ENCODE measurements at regions not wholly inside any gene's neighbourhood (a gene's known extent, or its start where the extent isn't known, plus 50 kb on each side); places are given as distances from the start of the nearest gene placed in this dataset.

DNA sequence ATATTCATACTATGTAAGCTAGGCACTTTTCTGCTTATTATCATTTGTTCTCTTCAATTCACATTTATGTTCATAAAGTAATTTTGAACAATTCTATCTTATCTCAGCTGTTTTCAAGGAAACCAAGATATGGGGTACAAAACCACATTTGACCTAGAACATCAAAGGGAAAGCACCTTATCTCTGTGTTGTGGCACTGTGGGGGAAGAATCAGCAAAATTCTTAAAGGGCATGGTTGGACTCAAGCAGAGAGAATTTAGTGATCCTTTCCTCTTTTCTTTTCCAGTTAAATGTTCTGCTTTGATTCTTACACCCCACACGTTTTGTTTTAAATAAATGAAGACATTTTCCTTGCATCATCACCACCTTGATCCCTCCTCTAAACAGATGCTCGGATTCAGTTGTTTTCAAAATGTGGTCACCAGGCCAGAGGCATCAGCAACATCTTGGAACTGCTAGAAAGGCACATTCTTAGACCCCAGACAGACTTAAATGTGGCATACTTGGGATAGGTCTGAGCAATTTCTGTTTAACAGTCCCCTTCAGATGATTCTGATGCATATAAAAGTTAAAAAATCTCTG, 128.4 kb upstream of the TP63 start:
- intact Hi-C loops (cut with DNase I): no loop called here
- Histone ChIP-seq H3K27me3 (replicated peaks; ENCODE audit: insufficient read depth) (no peaks in the 10 kb centered on the region), H3K4me1 (replicated peaks) (no peaks in the 10 kb centered on the region), H3K27ac (no peak overlapping the region), H3K36me3 (no peaks in the 10 kb centered on the region), H3K9me3 (no peaks in the 10 kb centered on the region), H3K4me3 (no peak overlapping the region)
- 80% methylated on average over 2 of the region's 2 CpGs for WGBS
- TF ChIP-seq, protein P1, sequence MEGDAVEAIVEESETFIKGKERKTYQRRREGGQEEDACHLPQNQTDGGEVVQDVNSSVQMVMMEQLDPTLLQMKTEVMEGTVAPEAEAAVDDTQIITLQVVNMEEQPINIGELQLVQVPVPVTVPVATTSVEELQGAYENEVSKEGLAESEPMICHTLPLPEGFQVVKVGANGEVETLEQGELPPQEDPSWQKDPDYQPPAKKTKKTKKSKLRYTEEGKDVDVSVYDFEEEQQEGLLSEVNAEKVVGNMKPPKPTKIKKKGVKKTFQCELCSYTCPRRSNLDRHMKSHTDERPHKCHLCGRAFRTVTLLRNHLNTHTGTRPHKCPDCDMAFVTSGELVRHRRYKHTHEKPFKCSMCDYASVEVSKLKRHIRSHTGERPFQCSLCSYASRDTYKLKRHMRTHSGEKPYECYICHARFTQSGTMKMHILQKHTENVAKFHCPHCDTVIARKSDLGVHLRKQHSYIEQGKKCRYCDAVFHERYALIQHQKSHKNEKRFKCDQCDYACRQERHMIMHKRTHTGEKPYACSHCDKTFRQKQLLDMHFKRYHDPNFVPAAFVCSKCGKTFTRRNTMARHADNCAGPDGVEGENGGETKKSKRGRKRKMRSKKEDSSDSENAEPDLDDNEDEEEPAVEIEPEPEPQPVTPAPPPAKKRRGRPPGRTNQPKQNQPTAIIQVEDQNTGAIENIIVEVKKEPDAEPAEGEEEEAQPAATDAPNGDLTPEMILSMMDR (IDR thresholded peaks at IDR 0.05): no peak
- no peak for TF ChIP-seq POLR2AphosphoS5 (IDR thresholded peaks at IDR 0.05)
- no peak for TF ChIP-seq POLR2A (IDR thresholded peaks at IDR 0.05)
- no peak for DNase-seq (ENCODE audit: low spot score)

DNA sequence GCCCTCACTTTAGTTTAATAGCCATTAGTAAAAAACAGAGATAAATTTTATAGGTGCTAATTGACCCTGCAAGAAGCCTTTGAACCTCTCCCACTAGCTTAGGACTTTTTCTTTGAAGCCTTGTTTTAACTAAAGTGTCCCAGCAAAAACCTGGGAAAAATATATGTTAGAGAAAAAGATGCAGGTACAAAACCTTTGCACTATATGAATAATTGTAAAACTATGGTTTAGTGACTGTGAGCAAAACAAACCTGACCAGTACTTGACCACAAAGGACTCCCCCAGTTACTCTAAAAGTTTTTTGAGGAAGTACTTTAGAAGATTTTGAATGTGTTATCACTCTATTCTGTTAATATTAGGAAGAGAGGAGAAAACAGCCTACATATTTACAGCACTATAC, 123.3 kb upstream of the TP63 start:
- no peak for DNase-seq (ENCODE audit: low spot score)
- Histone ChIP-seq H3K27me3 (replicated peaks; ENCODE audit: insufficient read depth) (no peaks in the 10 kb centered on the region), H3K27ac (no peak overlapping the region), H3K4me3 (no peak overlapping the region), H3K4me1 (replicated peaks) (no peaks in the 10 kb centered on the region), H3K36me3 (no peaks in the 10 kb centered on the region), H3K9me3 (no peaks in the 10 kb centered on the region)
- intact Hi-C loops (cut with DNase I): no loop called here
- TF ChIP-seq POLR2A (IDR thresholded peaks at IDR 0.05): no peak
- TF ChIP-seq, protein P1 (IDR thresholded peaks at IDR 0.05): no peak
- TF ChIP-seq POLR2AphosphoS5 (IDR thresholded peaks at IDR 0.05): no peak

DNA sequence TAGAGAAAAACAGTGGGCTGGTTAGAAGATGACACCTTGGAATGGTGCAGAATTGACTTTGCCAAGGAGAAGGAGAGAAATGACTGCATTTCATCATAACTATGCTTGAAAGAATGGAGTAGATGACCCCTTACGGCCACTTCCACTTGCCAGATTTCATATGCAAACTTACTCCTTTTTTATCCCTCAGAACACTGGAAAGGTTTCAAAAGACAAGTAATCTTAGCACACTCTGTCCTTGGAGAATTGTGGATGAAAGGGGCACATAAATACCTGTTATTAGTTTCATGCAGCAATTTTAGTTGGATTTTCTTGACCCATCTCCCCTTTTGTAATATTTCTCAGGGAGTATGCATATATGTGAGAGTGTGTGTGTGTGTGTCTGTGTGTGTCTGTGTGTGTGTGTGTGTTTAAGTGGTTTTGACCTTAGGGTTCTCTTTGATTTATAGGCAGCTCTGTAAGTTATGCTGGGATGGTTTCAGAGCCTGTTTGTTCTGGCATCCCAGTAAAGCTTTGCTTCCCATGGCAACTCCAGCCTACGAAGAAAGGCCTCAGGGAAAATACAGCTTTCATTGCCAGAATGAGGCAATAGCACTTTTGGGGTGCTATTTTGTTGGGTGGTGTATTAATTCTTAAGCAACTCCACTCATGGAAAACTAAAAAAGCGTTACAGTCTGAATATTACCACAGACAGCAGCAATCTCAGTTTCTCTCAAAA, 122.2 kb upstream of the TP63 start:
- H3K4me3 ChIP-seq: no peak overlapping the region
- no peaks in the 10 kb centered on the region for H3K27me3 ChIP-seq (replicated peaks; ENCODE audit: insufficient read depth)
- intact Hi-C loops (cut with DNase I): no loop called here
- no peaks in the 10 kb centered on the region for H3K9me3 ChIP-seq
- no peaks in the 10 kb centered on the region for H3K4me1 ChIP-seq (replicated peaks)
- no peaks in the 10 kb centered on the region for H3K36me3 ChIP-seq
- DNase-seq (ENCODE audit: low spot score): peak; percentile 49
- H3K27ac ChIP-seq: peak overlapping the region; percentile 20 to 34
- 13% methylated on average over 3 of the region's 3 CpGs for WGBS
- TF ChIP-seq POLR2AphosphoS5 (IDR thresholded peaks at IDR 0.05): peak; percentile 41
- TF ChIP-seq POLR2A (IDR thresholded peaks at IDR 0.05): no peak
- TF ChIP-seq, protein P1 (IDR thresholded peaks at IDR 0.05): no peak

DNA sequence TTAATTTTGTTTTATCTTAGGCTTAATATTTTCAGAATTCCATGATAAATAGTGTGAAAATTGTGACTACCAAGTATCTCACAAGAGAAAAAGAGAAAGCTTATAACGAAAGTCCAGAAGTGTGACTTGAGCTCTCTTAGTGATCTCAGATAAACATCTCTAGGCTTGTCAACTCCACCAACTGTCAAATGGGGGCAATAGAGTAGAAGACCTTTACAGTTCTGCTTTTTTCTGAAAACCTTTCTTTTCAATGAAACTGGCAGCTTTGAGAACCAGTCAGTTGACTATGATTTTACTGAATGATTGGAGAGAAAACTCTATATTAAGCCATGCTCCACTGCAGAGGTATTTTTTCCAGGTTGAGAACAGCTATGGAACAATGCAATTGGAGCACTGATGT, 119.2 kb upstream of the TP63 start:
- H3K9me3 ChIP-seq: no peaks in the 10 kb centered on the region
- H3K4me1 ChIP-seq (replicated peaks): no peaks in the 10 kb centered on the region
- intact Hi-C loops (cut with DNase I): no loop called here
- 79% methylated on average over 1 of the region's 1 CpG for WGBS
- TF ChIP-seq POLR2AphosphoS5 (IDR thresholded peaks at IDR 0.05): no peak
- TF ChIP-seq, protein P1 (IDR thresholded peaks at IDR 0.05): no peak
- TF ChIP-seq POLR2A (IDR thresholded peaks at IDR 0.05): no peak
- H3K27me3 ChIP-seq (replicated peaks; ENCODE audit: insufficient read depth): no peaks in the 10 kb centered on the region
- no peak overlapping the region for H3K27ac ChIP-seq
- no peak for DNase-seq (ENCODE audit: low spot score)
- H3K4me3 ChIP-seq: no peak overlapping the region
- no peaks in the 10 kb centered on the region for H3K36me3 ChIP-seq

DNA sequence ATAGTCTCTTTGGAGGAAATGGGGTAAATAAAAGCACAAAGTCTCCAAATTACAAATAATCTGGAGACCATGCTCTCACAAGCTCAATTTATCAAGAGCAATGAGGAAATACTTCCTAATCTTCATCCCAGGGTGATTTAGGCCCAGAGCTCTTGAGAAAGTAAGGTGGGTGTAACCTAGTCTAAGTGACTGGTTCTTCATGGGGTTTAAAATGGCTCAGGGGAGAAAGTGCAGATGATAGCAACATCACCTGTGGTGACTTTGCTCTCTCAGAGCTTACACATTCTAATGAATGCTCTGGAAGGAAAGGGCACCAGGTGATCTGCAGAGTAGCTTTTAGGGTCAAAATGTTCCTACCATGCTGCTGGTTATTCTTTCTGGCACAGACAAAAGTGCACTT, 118.4 kb upstream of the TP63 start:
- H3K36me3 ChIP-seq: no peaks in the 10 kb centered on the region
- no peaks in the 10 kb centered on the region for H3K4me1 ChIP-seq (replicated peaks)
- H3K27me3 ChIP-seq (replicated peaks; ENCODE audit: insufficient read depth): no peaks in the 10 kb centered on the region
- intact Hi-C loops (cut with DNase I): no loop called here
- no peak overlapping the region for H3K4me3 ChIP-seq
- no peak for TF ChIP-seq POLR2A (IDR thresholded peaks at IDR 0.05)
- TF ChIP-seq, protein P1 (IDR thresholded peaks at IDR 0.05): no peak
- no peak for TF ChIP-seq POLR2AphosphoS5 (IDR thresholded peaks at IDR 0.05)
- no peak for DNase-seq (ENCODE audit: low spot score)
- H3K27ac ChIP-seq: no peak overlapping the region
- H3K9me3 ChIP-seq: no peaks in the 10 kb centered on the region

Data from prostate gland (tissue), 2 donors.